ENCODE measurements at regions not wholly inside any gene's neighbourhood (a gene's known extent, or its start where the extent isn't known, plus 50 kb on each side); places are given as distances from the start of the nearest gene placed in this dataset.

DNA sequence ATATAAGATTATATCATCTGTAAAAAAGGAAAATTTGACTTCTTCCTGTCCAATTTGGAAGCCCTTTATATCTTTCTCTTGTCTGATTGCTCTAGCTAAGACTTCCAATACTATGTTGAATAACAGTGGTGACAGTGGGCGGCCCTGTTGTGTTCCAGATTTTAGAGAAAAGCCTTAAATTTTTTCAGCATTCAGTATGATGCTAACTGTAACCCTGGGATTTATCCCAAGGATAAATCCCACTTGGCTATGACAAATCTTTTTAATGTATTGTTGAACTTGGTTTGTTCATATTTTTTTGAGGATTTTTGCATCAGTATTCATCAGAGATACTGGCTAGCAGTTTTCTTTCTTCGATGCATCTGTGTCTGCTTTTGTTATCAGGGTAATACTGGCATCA is 217.2 kb upstream of the ARSJ start:
- TF ChIP-seq, protein P1, sequence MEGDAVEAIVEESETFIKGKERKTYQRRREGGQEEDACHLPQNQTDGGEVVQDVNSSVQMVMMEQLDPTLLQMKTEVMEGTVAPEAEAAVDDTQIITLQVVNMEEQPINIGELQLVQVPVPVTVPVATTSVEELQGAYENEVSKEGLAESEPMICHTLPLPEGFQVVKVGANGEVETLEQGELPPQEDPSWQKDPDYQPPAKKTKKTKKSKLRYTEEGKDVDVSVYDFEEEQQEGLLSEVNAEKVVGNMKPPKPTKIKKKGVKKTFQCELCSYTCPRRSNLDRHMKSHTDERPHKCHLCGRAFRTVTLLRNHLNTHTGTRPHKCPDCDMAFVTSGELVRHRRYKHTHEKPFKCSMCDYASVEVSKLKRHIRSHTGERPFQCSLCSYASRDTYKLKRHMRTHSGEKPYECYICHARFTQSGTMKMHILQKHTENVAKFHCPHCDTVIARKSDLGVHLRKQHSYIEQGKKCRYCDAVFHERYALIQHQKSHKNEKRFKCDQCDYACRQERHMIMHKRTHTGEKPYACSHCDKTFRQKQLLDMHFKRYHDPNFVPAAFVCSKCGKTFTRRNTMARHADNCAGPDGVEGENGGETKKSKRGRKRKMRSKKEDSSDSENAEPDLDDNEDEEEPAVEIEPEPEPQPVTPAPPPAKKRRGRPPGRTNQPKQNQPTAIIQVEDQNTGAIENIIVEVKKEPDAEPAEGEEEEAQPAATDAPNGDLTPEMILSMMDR (conservative IDR thresholded peaks at IDR 0.05): no peak
- no peak overlapping the region for H3K27ac ChIP-seq

DNA sequence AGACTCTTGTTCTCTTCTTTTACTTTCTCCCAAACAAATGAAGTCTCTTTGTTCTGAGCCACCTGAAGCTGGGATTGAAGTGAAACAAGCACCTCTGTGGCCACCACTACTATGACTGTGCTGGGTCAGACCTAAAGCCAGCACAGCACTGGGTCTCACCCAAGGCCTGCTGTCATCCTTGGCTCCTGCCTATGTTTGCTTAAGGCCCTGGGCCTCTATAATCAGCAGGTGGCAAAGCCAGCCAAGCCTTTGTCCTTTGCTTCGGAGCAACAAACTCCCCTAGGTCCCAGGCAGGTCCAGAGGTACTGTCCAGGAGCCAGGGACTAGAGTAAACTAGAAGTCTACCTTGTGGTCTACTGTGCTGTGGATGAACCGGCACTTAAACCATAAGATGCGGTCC is 220.6 kb upstream of the ARSJ start:
- TF ChIP-seq, protein P1 (conservative IDR thresholded peaks at IDR 0.05): no peak
- H3K27ac ChIP-seq: no peak overlapping the region

DNA sequence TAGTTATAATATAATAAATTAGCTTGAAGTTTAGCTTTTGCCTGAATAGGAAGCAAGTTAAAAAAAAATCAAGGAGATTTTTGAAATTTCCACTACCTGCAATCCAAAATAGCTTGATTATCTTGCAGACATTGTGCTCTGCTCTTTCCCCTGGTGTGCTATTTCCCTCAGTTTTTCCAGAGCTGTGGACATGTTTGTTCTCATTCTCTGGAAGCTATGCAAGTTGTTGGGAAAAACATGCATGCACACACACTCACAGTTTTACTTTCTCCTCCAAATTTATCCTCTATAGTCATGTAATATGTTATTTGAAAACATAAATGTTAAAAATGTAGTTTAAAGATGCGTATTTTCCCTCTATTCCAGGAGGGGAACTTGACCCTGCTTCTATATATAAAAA is 225.8 kb upstream of the ARSJ start:
- no peak overlapping the region for H3K27ac ChIP-seq
- TF ChIP-seq, protein P1 (conservative IDR thresholded peaks at IDR 0.05): no peak

DNA sequence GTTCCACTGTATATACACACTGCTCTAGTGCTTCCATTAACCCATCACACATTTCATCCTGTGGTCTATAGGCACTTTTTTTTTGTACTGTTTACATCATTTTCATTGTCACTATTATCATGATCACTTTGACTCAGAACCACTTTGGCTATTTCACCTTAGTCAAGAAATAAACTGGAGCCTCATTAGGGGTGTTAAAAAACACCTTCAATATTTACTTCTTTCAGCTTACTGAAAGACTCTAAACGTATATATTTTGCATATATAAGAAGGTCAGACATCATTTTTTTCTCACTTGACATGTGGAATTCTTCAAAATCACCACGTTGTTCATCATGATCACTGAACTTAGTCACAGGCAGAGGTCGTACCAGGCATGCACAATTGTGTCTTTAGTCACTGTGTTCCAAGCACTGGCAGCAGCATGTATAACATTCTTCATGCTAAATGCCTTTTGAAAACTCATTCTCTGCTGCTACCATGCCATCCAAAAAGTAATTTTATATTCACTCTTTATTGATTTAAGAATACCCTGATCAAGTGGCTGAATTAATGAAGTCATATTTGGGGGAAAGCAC is 229.2 kb upstream of the ARSJ start:
- no peak overlapping the region for H3K27ac ChIP-seq
- TF ChIP-seq, protein P1 (conservative IDR thresholded peaks at IDR 0.05): no peak

DNA sequence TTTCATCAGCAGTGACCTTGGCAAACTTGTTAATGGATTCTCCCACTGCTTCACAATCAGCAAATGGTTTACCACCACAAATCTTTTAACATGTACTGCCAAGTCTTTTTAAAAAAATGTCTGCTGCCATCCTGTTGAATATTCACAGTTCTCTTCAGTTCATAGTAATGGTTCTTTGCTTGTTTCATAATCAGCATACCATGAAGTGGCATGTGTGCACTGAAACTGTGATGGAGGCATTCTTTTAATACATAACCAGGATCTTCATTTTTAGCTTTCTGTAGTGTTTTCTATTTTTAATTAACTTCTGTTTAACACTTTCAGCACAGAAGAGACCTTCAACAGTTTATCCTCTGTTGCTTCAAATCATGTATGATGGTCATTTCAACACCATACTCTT is 230.1 kb upstream of the ARSJ start:
- TF ChIP-seq, protein P1 (conservative IDR thresholded peaks at IDR 0.05): no peak
- H3K27ac ChIP-seq: no peak overlapping the region

DNA sequence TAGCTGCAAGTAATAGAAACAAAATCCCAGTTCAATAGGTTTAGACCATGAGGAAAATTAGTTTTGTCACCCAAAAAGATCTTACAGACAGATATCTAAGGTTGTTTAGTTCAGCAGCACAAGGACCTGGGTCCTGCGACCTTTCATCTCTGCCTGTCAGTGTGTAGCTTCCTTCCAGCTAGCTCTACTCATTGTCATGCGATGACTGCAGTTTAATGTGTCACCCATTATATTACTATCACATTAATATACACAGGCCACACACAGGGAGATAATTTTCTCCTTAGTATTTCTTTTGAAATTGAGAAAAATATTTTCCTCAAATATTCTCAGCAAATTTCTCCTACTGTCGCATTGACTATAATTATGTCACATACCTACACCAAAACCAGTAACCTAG is 232.1 kb upstream of the ARSJ start:
- no peak overlapping the region for H3K27ac ChIP-seq
- TF ChIP-seq, protein P1 (conservative IDR thresholded peaks at IDR 0.05): no peak

DNA sequence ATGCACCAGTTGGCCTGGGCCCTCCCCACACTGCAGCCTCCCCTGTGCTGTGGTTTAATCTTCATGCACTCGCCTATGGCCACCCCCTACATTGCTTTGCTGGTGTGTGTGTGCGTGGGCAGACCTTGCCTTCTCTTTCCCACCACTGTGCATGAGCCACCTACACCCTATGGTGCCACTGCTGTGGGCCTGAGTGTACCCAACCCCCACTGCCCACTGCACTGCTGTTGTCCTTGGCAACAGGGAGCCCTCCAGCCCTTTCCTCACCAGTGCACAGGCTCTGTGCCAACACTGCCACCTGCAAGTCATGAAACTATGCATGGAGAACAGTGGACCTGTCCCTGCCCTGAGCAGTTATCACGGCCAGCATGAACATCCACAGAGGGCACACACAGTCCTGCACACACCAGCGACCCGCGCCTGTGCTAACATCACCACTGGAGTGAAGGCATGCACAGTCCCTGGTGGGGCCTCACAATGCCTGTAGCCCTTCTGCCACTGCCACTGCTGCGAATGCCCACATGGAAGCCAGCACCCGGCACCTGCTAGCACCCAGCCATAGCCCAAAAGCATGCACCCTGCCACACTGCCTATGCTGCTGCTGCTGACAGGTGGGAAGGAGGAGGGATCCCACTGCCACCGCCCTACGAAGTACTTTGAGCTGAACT is 237.8 kb upstream of the ARSJ start:
- TF ChIP-seq, protein P1 (conservative IDR thresholded peaks at IDR 0.05): no peak
- no peak overlapping the region for H3K27ac ChIP-seq

Data from VCaP (cell line).